Kidney epithelial cell (primary cell): ENCODE measurements at regions not wholly inside any gene's neighbourhood (a gene's known extent, or its start where the extent isn't known, plus 50 kb on each side); places are given as distances from the start of the nearest gene placed in this dataset.

Source experiments
- DNase-seq: peaks from one replicate; pipeline ENCODE4 v3.0.0-alpha.2; 2010; ENCODE audit warnings: low read depth
- H3K27me3 ChIP-seq: 2 replicates; pipeline ENCODE4 v1.6.0; 2011; ENCODE audit warnings: low read length; ENCODE audit not compliant: control insufficient read depth, insufficient read depth
- H3K36me3 ChIP-seq: 2 replicates; pipeline ENCODE4 v1.5.1; 2011; ENCODE audit warnings: low read length; ENCODE audit not compliant: control insufficient read depth, insufficient read depth
- H3K4me3 ChIP-seq: 2 replicates; pipeline ENCODE4 v1.5.1; 2011; ENCODE audit warnings: low read depth, mild to moderate bottlenecking, control low read depth, low read length
- CTCF ChIP-seq: IDR thresholded peaks from 2 replicates; pipeline ENCODE4 v1.5.1; 2011; ENCODE audit warnings: mild to moderate bottlenecking, moderate library complexity, low read length, control low read depth, inconsistent platforms; ENCODE audit not compliant: insufficient read depth, poor library complexity, severe bottlenecking

GRCh38 chr18:10114717-10115463 lies 201.1 kb downstream of the VAPA start:
- peaks cover 2% of the 10 kb centered on the region for H3K27me3 ChIP-seq
- H3K4me3 ChIP-seq, result no peak overlapping the region
- H3K36me3 ChIP-seq, result no peaks in the 10 kb centered on the region
- DNase-seq, result no peak
- no peak for TF ChIP-seq CTCF

GRCh38 chr18:10116574-10116973 lies 202.8 kb downstream of the VAPA start:
- Histone ChIP-seq H3K4me3 (no peak overlapping the region), H3K27me3 (peaks cover 2% of the 10 kb centered on the region), H3K36me3 (no peaks in the 10 kb centered on the region)
- TF ChIP-seq CTCF, result no peak
- no peak for DNase-seq

- H3K36me3 ChIP-seq, result no peaks in the 10 kb centered on the region
- DNase-seq, result no peak
- peaks cover 2% of the 10 kb centered on the region for H3K27me3 ChIP-seq
- TF ChIP-seq CTCF, result no peak
- H3K4me3 ChIP-seq, result no peak overlapping the region
These were observed 205.7 kb downstream of the VAPA start for GRCh38 chr18:10119528-10119927.

GRCh38 chr18:10119991-10120390 lies 206.2 kb downstream of the VAPA start:
- DNase-seq, result no peak
- H3K27me3 ChIP-seq, result no peaks in the 10 kb centered on the region
- TF ChIP-seq CTCF, result no peak
- H3K4me3 ChIP-seq, result no peak overlapping the region
- H3K36me3 ChIP-seq, result no peaks in the 10 kb centered on the region

GRCh38 chr18:10120622-10121021 lies 206.8 kb downstream of the VAPA start:
- no peak overlapping the region for H3K4me3 ChIP-seq

More at GRCh38 chr18:10120622-10121021, 206.8 kb downstream of the VAPA start:
- no peaks in the 10 kb centered on the region for H3K36me3 ChIP-seq
- TF ChIP-seq CTCF, result no peak
- H3K27me3 ChIP-seq, result no peaks in the 10 kb centered on the region
- DNase-seq, result no peak
